ENCODE measurements at regions not wholly inside any gene's neighbourhood (a gene's known extent, or its start where the extent isn't known, plus 50 kb on each side); places are given as distances from the start of the nearest gene placed in this dataset.
"Not testable (repeated sequence)": the region's sequence is repeated elsewhere in the genome, so short reads cannot be mapped to it uniquely, and the experiment has no call there.

DNA sequence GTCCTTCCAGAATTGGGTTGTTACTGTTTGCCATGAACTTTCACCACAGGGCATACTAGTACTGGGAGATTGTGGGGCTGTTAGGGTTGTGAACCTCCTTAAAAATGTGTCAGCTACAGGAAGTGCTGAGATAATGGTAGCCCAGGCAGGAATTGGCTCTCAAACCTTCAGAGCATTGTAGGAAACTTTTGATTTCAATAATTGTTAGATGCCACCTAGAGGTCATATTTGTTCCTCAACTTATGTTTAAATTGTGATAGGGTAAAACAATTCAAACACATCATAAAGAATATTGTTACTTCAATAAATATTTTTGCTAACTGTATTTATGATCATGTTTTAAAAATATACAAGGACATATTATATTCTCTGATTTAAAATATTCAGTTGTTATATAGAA, 594.6 kb downstream of the ADCYAP1 start:
- DNase-seq = no peak

DNA sequence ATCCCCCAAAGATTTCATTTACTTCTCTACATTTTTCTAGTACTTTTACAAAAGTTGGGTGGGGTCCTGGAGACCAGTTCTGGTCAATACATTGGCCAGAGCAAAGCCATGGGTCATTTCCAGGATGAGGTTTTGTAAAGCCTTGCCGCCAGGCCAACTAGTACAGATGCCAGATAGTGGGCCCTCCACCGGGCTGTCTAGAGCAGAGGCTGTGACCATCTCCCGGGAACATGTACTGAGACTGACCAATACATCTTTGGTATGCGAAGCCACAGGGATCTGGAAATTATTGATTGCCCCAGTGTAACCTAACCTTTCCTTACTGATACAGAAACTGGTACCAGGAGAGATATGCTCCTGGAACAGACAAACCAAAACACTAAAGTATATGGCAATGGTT, 599.2 kb downstream of the ADCYAP1 start:
- no peak for DNase-seq

DNA sequence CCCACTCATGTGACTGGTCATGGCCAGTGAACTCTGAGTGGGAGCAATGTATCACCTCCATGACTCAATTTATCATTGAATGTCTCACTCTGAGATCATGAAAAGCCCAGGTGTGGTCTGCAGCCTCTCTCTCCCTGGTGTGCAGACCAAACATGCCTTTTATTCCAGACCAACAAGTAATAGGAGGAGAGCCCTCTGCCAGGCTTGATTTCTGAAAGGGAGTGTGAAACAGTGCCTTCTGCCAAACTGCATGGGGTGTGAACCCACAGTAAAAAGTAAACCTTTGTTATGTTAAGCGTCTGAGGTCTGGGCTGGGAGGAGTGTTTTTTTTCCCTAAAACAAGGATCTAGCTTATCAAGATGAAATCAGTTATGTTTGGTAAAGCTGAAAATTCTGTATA, 601.2 kb downstream of the ADCYAP1 start:
- DNase-seq = no peak

DNA sequence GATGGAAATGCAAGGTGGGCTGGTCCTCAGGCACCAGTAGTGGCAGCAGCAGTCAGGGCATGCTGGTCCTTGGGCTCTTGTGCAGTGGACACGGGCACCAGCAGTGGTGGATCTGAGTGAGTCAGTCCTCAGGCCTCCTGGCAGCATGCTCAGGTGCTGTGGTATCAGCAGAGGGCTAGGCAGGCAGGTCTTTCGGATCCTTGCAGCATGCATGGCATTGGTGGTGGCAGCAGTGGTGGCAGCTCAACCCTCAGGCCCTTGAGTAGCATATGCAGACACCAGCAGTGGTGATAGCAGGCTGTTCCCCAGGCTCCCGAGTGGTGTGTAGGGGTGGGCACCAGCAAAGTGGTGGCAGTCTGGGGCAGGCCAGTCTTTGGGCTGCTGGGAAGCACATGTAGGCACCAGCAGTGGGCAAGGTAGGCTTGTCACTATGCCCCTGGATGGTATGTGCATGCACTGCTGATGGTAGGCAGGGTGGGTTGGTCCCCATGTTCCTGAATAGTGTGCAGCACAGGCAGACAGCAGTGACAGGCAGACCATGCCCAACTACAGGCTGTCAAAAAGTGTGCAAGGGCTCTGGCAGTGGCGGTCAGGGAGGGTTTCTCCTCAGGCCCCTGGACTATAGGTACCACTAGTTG, 606.0 kb downstream of the ADCYAP1 start:
- no peak for DNase-seq

DNA sequence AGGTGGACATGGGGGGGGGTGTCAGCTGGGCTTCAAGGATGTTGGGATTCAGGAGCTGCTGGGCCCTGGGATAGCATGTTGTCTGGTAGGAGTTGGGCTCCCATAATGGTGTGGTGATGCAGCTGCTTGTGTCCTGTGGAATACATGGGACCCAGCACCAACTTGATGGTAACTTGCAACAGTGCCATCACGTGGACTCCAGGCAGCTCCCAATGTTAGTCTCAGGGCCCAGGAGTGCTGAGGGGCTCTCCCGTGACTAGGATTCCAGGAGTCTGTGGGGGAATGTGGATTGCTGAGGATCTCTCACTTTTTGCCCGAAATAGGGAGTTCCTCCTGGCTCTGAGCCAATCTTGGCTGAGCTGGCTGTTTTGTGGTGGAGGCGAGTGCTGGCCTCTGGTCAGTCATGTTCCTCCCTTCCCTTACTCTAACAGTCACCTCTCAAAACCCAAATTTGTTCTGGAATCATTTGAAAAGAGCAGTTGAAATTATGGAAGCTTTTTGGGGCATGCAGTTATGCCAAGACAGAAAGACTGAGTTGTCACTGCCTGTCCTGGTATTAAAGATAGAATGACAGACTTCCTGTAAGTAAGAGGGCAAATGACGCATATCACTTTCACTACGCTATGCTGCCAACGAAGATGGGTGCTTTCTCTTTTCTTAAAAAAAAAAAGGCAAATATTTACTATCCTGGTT, 607.1 kb downstream of the ADCYAP1 start:
- no peak for DNase-seq

DNA sequence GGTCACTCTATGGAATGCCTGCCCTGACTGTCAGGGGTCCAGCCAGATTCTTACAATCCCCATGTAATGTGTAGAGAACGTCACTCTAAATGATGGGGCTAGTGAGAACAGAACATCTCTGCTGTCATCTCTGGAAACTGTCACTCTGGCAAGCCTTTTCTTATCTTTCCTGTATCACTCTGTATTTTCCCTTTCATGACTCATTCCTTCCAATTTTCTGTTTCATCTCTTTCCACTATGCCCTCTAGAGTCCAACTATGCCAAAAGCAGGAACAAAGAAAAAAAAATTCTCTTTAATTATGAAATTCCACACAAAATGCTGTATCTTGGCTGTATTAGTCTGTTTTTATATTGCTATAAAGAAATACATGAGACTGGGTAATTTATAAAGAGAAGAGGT, 608.8 kb downstream of the ADCYAP1 start:
- no peak for DNase-seq

DNA sequence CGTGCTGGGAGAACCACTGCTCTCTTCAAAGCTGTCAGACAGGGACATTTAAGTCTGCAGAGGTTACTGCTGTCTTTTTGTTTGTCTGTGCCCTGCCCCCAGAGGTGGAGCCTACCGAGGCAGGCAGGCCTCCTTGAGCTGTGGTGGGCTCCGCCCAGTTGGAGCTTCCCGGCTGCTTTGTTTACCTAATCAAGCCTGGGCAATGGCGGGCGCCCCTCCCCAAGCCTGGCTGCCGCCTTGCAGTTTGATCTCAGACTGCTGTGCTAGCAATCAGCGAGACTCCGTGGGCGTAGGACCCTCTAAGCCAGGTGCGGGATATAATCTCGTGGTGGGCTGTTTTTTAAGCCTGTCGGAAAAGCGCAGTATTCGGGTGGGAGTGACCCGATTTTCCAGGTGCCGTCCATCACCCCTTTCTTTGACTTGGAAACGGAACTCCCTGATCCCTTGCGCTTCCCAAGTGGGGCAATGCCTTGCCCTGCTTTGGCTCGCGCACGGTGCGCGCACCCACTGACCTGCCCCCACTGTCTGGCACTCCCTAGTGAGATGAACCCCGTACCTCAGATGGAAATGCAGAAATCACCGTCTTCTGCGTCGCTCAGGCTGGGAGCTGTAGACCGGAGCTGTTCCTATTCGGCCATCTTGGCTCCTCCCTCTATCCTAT, 617.0 kb downstream of the ADCYAP1 start:
- DNase-seq = not testable (repeated sequence)

DNA sequence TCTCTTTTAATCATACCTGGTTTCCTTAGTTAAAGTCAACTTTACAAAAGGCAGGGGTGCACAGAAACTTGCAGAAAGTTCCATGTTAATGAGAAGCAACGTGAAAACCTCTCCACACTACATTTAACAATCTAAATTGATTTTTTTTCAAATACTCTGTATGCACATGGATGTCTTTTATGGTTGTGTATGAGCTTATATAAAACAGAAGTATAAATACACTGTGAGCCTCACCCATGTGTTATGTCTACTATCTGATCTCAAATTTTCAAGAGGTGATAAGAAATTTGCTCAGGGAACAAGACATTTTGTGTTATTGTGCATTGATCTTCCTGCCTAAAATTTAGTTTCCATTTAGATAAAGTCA, 617.6 kb downstream of the ADCYAP1 start:
- no peak for DNase-seq

DNA sequence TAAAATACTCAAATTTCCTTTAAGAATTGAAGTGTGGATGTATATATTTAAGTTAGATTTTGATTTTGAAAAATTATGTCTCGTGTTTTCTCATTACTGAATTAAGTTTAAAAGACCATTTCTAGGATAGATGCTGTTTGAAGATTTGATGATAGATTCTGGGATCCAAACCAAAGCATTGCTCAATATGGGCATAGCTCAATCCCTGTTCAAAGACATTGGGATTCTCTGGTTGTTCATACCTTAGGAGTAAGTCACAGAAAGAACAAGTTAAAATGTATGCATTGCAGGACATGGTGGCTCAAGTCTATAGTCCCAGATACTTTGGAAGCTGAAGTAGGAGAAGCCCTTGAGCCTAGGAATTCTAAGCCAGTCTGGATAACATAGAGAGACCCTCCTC, 622.3 kb downstream of the ADCYAP1 start:
- DNase-seq = no peak

DNA sequence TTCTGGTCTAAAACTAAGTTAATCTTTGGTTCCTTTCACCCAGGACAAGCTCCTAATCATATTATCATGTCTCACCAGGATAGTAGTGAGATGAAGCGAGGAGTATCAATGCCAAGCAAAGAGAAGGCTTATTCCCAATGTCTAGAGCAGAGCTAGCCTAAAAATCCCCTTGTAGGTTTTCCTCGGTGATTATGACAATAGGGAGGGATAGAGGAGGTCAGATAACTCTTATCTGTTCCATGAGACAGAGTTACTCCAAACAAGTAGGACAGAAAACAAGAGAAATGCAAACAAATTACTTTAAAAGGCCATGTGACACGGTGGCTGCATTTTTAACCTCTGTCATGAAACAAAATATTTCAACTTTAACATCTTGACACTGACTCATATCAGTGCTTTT, 623.1 kb downstream of the ADCYAP1 start:
- DNase-seq = no peak

DNA sequence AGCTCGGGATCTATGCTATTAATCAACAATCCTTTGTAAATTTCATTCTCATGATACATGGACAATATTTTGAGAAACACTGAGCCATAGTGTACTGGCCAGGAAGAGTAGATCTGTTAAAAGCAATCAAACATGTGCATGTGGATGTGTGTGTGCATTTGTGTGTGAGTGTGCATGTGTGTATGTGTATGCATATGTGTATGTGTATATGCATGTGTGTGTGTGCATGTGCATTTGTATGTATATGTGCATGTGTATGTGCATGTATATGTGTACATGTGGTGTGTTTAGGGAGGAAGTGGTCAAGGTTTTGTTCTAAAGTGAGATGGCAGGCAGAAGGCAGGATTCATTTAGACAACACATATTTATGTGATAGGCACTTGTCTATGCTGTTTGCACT, 623.8 kb downstream of the ADCYAP1 start:
- no peak for DNase-seq

DNA sequence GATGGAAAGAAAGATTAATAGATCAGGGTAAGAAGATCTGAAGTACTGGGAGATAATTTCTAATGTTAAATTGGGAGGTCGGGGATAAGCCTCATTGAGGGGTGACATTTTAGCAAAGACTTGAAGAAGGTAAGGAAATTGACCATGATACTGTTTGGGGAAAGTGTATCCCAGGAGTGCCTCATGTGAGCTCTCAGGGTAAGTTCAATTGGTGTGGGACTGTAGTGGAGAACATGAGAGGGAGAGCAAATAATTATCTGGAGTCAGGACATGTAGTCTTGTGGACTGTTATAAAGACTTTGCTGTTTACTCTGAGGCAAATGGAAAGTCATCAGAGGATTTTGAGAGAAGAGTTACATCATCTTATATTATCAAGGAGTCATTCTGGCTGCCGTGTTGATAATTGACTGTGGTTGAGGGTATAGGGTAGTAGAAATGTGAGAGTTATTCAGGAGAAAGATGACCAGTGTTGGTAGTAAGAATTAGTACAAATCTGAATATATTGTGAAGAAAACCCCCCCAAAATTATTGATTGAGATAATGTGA, 624.4 kb downstream of the ADCYAP1 start:
- no peak for DNase-seq

DNA sequence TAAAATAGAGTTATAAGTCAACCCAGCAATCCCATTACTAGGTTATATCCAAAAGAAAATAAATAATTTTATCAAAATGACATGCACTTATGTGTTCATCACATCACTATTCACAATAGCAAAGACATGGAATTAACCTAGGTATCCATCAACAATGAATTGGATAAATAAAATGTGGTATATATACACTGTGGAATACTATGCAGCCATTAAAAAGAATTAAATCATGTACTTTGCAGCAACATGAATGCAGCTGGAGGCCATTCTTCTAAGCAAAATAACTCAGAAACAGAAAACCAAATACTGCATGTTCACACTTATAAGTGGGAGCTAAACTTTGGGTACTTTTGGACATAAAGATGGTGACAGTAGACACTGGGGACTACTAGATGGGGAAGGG, 626.0 kb downstream of the ADCYAP1 start:
- DNase-seq = no peak

DNA sequence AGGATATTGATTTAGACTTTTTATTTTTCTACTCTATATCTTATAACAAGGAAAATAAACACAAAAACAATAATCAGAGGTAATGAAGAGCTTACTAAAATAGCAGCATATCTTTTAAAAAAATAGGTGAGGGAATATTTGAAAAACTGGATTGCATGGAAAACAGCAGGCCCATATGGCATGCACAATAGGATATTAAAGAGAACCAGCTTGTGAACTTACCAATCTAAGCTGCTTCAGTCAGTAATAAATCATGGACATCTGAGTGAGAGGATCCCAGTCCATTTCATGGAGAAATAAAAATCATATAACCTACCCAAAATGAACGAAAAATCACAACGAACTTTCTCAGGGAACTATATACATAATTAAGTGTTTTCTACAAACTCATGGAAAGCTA, 634.6 kb downstream of the ADCYAP1 start:
- no peak for DNase-seq

DNA sequence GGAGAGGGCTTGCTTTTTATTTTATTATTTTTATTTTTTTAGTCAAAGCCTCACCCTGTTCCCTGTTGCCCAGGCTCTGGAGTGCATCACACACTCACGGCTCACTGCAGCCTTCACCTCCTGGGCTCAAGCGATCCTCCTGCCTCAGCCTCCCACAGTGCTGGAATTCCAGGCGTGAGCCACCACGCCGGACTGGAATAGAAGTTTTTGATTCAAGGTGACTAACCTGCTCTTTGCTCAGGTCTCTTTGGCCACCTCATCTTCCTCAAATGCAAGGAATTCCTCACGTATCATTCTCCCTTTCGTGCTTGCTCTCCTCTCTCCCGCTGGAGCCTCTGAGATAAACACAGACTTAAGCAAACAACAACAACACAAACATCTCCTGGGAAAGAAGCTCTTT, 636.8 kb downstream of the ADCYAP1 start:
- no peak for DNase-seq

DNA sequence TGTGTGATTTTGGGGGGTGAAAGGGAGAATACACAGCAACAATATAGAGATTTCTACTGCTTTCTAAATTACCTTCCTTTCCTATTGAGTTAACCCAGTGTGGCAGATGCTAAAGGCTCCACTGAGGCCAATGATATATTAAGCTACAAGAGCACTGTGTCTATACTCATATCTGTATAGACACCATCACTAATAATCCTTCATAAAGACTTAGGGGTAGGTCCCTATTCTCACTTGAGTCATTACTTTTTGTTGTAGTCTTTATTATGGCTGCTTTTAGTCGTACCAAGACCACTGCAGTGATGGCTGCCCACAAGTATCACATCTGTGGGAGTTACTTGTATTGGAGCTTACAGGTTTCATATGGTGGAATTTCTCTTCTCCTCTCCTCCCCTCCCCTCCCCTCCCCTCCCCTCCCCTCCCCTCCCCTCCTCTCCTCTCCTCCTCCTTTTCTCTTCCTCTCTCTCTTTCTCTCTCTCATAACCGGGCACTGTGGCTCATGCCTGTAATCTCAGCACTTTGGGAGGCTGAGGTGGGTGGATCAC, 637.6 kb downstream of the ADCYAP1 start:
- no peak for DNase-seq

DNA sequence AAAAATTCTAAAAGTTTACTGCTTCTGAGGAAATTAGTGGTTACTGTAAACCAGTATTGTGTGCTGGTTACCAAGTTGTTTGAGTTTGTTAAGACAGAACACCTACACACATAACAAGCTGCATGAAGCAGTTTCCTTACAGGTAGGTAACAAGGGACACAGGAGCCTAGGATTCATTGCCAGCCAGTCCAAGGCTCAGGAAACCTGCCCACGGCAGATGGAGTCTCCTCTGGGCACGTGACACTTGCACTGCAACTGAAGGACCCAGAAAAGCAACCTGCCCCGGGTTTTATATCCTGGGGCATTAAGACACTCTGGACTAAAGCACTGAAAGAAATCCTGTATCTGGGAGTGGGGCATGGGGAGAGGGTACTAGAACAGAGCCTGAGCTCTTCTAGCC, 639.3 kb downstream of the ADCYAP1 start:
- DNase-seq = no peak

DNA sequence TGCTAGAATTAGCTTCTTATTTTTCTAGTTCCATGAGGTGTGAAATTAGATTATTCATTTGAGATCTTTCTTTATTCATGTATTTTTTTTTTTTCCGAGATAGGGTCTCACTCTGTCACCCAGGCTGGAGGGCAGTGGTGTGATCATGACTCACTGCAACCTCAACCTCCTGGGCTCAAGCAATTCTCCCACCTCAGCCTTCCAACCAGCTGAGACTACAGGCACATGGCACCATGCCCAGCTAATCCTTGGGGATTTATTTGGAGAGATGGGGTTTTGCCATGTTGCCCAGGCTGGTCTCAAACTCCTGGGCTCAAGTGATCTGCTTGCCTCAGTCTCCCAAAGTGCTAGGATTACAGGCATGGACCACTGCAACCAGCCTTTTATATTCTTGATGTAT, 653.0 kb downstream of the ADCYAP1 start:
- DNase-seq = not testable (repeated sequence)

DNA sequence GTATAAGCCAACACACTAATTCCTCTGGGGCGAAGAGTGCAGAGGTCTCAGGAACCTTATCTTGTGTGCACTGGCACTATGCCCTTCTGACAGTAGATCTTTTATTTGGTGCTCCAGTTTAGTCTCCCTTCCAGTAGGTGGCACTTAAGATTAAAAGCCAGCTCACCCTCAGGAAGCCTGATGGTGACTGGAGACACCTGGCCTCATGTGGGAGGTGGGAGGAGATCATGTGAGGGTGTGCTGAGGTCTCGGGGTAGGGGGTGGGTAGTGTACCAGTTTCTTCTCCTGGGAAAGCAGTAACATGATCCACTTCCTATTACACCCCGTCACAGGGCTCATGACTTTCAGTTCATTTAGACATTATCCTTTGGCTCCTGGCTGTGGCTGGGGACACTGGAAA, 654.9 kb downstream of the ADCYAP1 start:
- no peak for DNase-seq

DNA sequence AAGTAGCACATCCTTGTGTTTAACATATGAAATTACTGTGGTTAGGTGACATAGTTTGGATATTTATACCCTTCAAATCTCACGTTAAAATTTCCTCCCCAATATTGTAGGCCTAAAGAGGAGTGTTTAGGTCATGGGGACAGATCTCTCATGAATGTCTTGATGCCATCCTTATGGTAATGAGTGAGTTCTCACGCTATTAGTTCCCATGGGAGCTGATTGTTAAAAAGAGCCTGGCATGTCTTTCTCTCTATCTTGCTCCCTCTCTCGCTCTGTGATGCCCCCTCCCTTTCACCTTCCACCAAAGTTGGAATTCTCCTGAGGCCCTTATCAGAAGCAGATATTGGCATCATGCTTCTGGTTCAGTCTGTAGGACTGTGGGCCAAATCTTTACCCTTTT, 660.1 kb downstream of the ADCYAP1 start:
- DNase-seq = no peak

DNA sequence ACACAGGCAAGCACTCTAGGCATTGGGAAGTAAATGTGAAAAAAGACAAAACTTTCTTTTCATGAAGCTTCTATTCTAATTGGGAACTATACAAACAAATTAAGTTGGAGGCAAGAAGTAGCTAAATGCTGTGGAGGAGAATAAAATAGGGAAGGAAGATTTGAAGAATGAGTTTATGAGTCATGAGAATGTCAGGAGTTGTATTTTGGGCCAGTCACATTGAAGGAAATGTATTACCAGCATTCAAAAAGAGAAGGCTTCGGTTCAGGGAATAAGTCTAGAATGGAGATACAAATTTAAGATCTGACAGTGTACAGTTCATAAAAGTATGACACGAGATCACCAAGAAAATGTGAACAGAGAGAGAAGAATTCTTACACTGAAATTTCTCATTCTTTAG, 666.5 kb downstream of the ADCYAP1 start:
- no peak for DNase-seq

DNA sequence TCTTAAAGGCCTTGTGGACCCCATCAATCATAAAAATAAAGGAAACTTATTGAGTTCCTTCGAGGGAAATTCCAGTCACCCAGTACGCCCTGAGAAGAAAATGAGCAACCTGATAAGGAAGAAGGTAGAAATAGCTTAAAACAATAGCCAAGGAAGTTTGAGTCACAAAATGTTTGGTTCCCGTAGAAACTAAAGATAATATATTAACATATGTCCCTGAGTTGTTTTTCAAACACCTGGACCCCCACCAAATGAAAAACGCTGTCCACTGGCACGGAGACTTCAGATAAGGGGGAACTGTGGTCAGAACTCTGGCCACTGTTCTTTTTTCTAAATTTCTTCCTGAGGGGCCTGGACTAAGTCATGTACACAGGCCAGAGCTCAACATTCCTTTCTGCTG, 669.1 kb downstream of the ADCYAP1 start:
- DNase-seq = no peak

DNA sequence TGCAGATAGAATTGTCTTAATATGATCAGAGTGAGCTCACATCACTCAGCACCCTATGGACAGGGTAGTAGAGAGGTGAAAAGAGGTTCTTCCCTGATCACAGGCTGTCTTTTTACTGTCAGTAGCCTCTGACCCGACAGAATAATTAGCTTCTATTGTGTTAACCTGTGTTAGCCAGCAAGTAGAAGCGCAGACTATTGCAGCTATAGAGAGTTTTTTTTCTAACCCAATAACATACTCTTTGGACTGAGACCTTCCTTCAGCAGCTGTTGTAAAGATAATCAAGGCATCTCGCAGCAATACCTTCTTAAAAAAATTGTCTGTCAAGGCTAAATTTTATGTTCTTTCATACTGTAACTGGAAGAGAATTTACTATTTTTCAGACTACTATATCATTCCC, 670.4 kb downstream of the ADCYAP1 start:
- no peak for DNase-seq

DNA sequence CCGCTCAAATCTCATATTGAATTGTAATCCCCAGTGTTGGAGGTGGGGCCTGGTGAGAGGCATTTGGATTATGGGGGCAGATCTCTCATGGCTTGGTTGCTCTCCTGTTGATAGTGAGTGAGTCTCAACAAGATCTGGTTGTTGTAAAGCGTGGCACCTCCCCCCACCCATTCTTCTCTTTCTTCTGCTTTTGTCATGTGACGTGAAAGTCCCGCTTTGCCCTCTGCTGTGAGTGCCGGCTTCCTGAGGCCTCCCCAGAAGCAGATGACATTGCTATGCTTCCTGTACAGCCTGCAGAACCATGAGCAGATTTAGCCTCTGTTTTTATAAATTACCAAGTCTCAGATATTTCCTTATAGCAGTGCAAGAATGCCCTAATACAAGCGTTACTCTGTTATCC, 673.8 kb downstream of the ADCYAP1 start:
- no peak for DNase-seq

Data from activated CD4-positive, alpha-beta T cell treated with anti-CD3 and anti-CD28 coated beads, Interleukin-2, amount 50 U/mL, for 1 hour (primary cell).